Effector CD8-positive, alpha-beta T cell (primary cell): ENCODE measurements at regions not wholly inside any gene's neighbourhood (a gene's known extent, or its start where the extent isn't known, plus 50 kb on each side); places are given as distances from the start of the nearest gene placed in this dataset.

Source experiments
- DNase-seq: peaks from one replicate; lab custom pipeline; 2025; lab: John Stamatoyannopoulos, UW

GRCh38 chr6:157756708-157757429, 66.2 kb upstream of the SNX9 start:
- DNase-seq: peak; percentile 66

GRCh38 chr6:157757430-157758403, 65.3 kb upstream of the SNX9 start:
- no peak for DNase-seq

- DNase-seq: no peak
These were observed 64.5 kb upstream of the SNX9 start for GRCh38 chr6:157758516-157759023.

GRCh38 chr6:157759028-157759427, 64.0 kb upstream of the SNX9 start:
- DNase-seq: no peak

GRCh38 chr6:157760137-157760536, 62.9 kb upstream of the SNX9 start:
- DNase-seq: no peak

GRCh38 chr6:157760589-157761330, 62.3 kb upstream of the SNX9 start:
- DNase-seq: no peak

GRCh38 chr6:157761331-157761921, 61.6 kb upstream of the SNX9 start:
- peak; percentile 10 for DNase-seq

- no peak for DNase-seq
These were observed 61.1 kb upstream of the SNX9 start for GRCh38 chr6:157761926-157762325.

- DNase-seq: no peak
These were observed 60.4 kb upstream of the SNX9 start for GRCh38 chr6:157762636-157763035.

GRCh38 chr6:157763129-157763903, 59.7 kb upstream of the SNX9 start:
- DNase-seq: peak; percentile 21

- DNase-seq: no peak
These were observed 59.2 kb upstream of the SNX9 start for GRCh38 chr6:157763904-157764177.

GRCh38 chr6:157764178-157765068, 58.6 kb upstream of the SNX9 start:
- peak; percentile 77 for DNase-seq

- DNase-seq: no peak
These were observed 55.9 kb upstream of the SNX9 start for GRCh38 chr6:157766901-157767774.

- no peak for DNase-seq
These were observed 55.3 kb upstream of the SNX9 start for GRCh38 chr6:157767775-157768156.

GRCh38 chr6:157768304-157768703, 54.7 kb upstream of the SNX9 start:
- no peak for DNase-seq

- no peak for DNase-seq
These were observed 54.0 kb upstream of the SNX9 start for GRCh38 chr6:157768863-157769551.

- no peak for DNase-seq
These were observed 53.1 kb upstream of the SNX9 start for GRCh38 chr6:157769776-157770426.

GRCh38 chr6:157770946-157771345, 52.1 kb upstream of the SNX9 start:
- DNase-seq: no peak
